ENCODE measurements at regions not wholly inside any gene's neighbourhood (a gene's known extent, or its start where the extent isn't known, plus 50 kb on each side); places are given as distances from the start of the nearest gene placed in this dataset.

GRCh38 chr2:57973621-57974186, 72.9 kb upstream of the VRK2 start:
- DNase-seq: no peak

- no peak for DNase-seq
These were observed 67.4 kb upstream of the VRK2 start for GRCh38 chr2:57979158-57979557.

- no peak for DNase-seq
These were observed 65.4 kb upstream of the VRK2 start for GRCh38 chr2:57981083-57981768.

DNA sequence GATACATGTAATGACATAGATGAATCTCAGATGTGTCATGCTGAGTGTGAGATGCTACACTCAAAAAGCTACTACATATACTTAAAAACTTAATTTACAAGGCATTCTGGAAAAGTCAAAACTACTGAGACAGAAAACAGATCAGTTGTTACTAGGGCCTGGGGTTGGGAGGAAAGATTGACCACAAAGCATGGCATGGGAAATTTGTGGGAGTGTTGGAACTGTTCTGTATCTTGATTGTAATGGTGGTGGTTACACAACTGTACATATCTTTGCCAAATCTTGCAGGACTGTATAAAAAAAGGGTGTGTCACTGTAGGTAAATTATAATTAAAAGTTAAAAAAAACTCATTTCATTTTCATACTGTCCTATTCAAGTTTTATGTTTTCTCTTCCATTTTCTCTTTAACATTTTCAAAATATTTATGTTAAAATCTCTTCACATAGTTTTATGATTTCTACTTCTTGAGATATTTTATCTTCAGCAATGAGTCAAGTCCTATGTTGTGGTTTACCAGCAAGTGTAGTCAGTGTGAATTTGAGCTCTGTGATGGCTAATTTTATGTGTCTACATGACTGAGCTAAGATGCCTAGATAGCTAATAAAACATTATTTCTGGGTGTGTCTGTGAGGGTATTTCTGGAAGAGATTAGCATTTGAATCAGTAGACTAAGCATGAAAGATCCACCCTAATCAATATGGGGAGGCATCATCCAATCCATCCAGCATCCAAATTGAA, 58.6 kb upstream of the VRK2 start:
- no peak for DNase-seq

DNA sequence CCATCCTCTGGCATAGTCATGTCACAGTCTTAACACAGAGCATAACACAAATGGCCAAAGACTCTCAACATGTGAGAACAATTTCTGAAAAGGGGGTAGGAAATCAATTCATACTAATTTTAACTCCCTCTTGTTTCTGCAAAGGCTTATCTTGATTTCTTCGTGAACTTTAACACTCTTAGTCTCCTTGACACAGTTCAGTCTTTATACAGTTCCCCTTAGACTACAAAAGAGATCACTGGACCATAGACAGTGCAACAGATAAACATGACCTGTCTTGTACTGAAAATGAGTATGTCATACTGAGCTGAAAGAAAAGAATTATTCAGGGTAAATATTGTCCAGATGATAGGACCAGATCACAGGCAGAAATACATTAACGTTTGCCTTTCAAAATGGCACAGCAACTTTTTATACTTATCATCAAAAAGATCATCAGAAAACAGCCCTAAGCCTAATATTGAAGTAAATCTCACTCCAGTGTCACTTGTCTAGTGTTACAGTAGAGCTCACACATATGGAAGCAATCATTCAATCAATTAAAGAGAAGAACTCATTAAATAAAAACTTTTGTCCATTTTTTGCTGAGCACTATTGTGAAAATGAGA, 56.4 kb upstream of the VRK2 start:
- DNase-seq: no peak

Measured in activated gamma-delta T cell (primary cell).